H9 (cell line): ENCODE measurements at regions not wholly inside any gene's neighbourhood (a gene's known extent, or its start where the extent isn't known, plus 50 kb on each side); places are given as distances from the start of the nearest gene placed in this dataset.

Source experiments
- DNase-seq: peaks from one replicate; pipeline ENCODE4 v3.0.0-alpha.2; 2017
- H2AFZ ChIP-seq: one replicate; pipeline ENCODE4 v1.6.1; 2013; ENCODE audit warnings: mild to moderate bottlenecking, low read length, control low read depth, moderate library complexity
- H2AK5ac ChIP-seq: 2 replicates; pipeline ENCODE4 v1.6.1; 2013; ENCODE audit warnings: low read length, control low read depth, mixed read lengths; ENCODE audit not compliant: insufficient read length
- H2BK120ac ChIP-seq: one replicate; pipeline ENCODE4 v1.6.1; 2013; ENCODE audit warnings: low read depth, mild to moderate bottlenecking, low read length, control low read depth, inconsistent platforms; ENCODE audit not compliant: poor library complexity, severe bottlenecking
- H2BK12ac ChIP-seq: 2 replicates; pipeline ENCODE4 v1.6.1; 2013; ENCODE audit warnings: low read length, control low read depth, mixed read lengths, low read depth; ENCODE audit not compliant: insufficient read length
- H2BK15ac ChIP-seq: 2 replicates; pipeline ENCODE4 v1.6.1; 2013; ENCODE audit warnings: low read depth, low read length, control low read depth
- H2BK20ac ChIP-seq: one replicate; pipeline ENCODE4 v1.6.1; 2013; ENCODE audit warnings: low read depth, mild to moderate bottlenecking, low read length, control low read depth, inconsistent platforms; ENCODE audit not compliant: poor library complexity, severe bottlenecking
- H2BK5ac ChIP-seq: 2 replicates; pipeline ENCODE4 v1.6.1; 2013; ENCODE audit warnings: low read length, control low read depth, mixed read lengths; ENCODE audit not compliant: insufficient read length
- H3K14ac ChIP-seq: 2 replicates; pipeline ENCODE4 v1.6.1; 2013; ENCODE audit warnings: low read length, control low read depth; ENCODE audit not compliant: insufficient read depth
- H3K18ac ChIP-seq: 2 replicates; pipeline ENCODE4 v1.6.1; 2013; ENCODE audit warnings: low read depth, mild to moderate bottlenecking, mixed read lengths, low read length, control low read depth; ENCODE audit not compliant: insufficient read length
- H3K23ac ChIP-seq: 2 replicates; pipeline ENCODE4 v1.6.1; 2013; ENCODE audit warnings: low read length, control low read depth, mixed read lengths, low read depth; ENCODE audit not compliant: insufficient read length
- H3K23me2 ChIP-seq: 2 replicates; pipeline ENCODE4 v1.6.1; 2013; ENCODE audit warnings: low read depth, mild to moderate bottlenecking, mixed read lengths, low read length, control low read depth; ENCODE audit not compliant: insufficient read length, poor library complexity, severe bottlenecking
- H3K27ac ChIP-seq: 2 replicates; pipeline ENCODE4 v1.5.1; 2013; ENCODE audit warnings: low read length, control low read depth, mixed read lengths, low read depth; ENCODE audit not compliant: insufficient read length
- H3K27me3 ChIP-seq: 2 replicates; pipeline ENCODE4 v1.6.1; 2013; ENCODE audit warnings: low read length, control low read depth, inconsistent platforms; ENCODE audit not compliant: insufficient read depth
- H3K4ac ChIP-seq: 2 replicates; pipeline ENCODE4 v1.6.1; 2013; ENCODE audit warnings: low read depth, mild to moderate bottlenecking, control low read depth, inconsistent platforms, low read length, moderate library complexity
- H3K4me1 ChIP-seq: 2 replicates; pipeline ENCODE4 v1.6.1; 2013; ENCODE audit warnings: low read length, control low read depth, inconsistent platforms; ENCODE audit not compliant: insufficient read depth
- H3K4me2 ChIP-seq: 2 replicates; pipeline ENCODE4 v1.6.1; 2013; ENCODE audit warnings: low read length, control low read depth, mixed read lengths; ENCODE audit not compliant: insufficient read length, insufficient read depth
- H3K56ac ChIP-seq: 2 replicates; pipeline ENCODE4 v1.6.1; 2013; ENCODE audit warnings: low read depth, mild to moderate bottlenecking, mixed read lengths, low read length, control low read depth; ENCODE audit not compliant: insufficient read length
- H3K79me1 ChIP-seq: 2 replicates; pipeline ENCODE4 v1.6.1; 2013; ENCODE audit warnings: low read depth, mild to moderate bottlenecking, moderate library complexity, low read length, control low read depth, inconsistent platforms; ENCODE audit not compliant: insufficient read depth, poor library complexity, severe bottlenecking
- H3K79me2 ChIP-seq: 2 replicates; pipeline ENCODE4 v1.6.1; 2013; ENCODE audit warnings: low read length, control low read depth, inconsistent platforms; ENCODE audit not compliant: insufficient read depth
- H3K9ac ChIP-seq: 2 replicates; pipeline ENCODE4 v1.6.1; 2013; ENCODE audit warnings: low read length, control low read depth, mixed read lengths; ENCODE audit not compliant: insufficient read length; ENCODE audit errors: extremely low read depth
- H3K9me3 ChIP-seq: one replicate; pipeline ENCODE4 v1.6.1; 2013; ENCODE audit warnings: low read depth, low read length, inconsistent platforms; ENCODE audit not compliant: control insufficient read depth
- H3T11ph ChIP-seq: one replicate; pipeline ENCODE4 v1.6.1; 2013; ENCODE audit warnings: mild to moderate bottlenecking, low read length, control low read depth, inconsistent platforms
- H4K20me1 ChIP-seq: one replicate; pipeline ENCODE4 v1.6.1; 2013; ENCODE audit not compliant: control insufficient read depth, insufficient read length, insufficient read depth
- H4K5ac ChIP-seq: 2 replicates; pipeline ENCODE4 v1.6.1; 2013; ENCODE audit warnings: low read depth, mild to moderate bottlenecking, mixed read lengths, low read length, control low read depth; ENCODE audit not compliant: insufficient read length
- H4K8ac ChIP-seq: replicated peaks from 2 replicates; pipeline ENCODE4 v1.6.1; 2013; ENCODE audit warnings: low read length, control low read depth, mixed read lengths, low read depth; ENCODE audit not compliant: insufficient read length
- H4K91ac ChIP-seq: 2 replicates; pipeline ENCODE4 v1.6.1; 2013; ENCODE audit warnings: low read depth, mild to moderate bottlenecking, moderate library complexity, mixed read lengths, low read length, control low read depth; ENCODE audit not compliant: insufficient read length
- H3K27ac Mint-ChIP-seq, 3 experiments: 2 replicates in 2 of 3; 3 replicates in 1 of 3; pipeline ENCODE4 v1.8.0; 2020 to 2021; ENCODE audit warnings: mixed read lengths in 3 of 3, mild to moderate bottlenecking in 1 of 3, moderate library complexity in 1 of 3
- H3K27me3 Mint-ChIP-seq: 2 replicates; pipeline ENCODE4 v1.8.0; 2021; ENCODE audit warnings: low read depth, mild to moderate bottlenecking, moderate library complexity, mixed read lengths
- H3K36me3 Mint-ChIP-seq, 3 experiments: 2 replicates in 2 of 3; 3 replicates in 1 of 3; pipeline ENCODE4 v1.8.0; 2020 to 2021; ENCODE audit warnings: low read depth in 3 of 3, mixed read lengths in 3 of 3; ENCODE audit not compliant: insufficient read depth in 1 of 3
- H3K4me1 Mint-ChIP-seq, 2 experiments: 2 replicates each; pipeline ENCODE4 v1.8.0; 2020; ENCODE audit warnings: mixed read lengths in 2 of 2
- H3K4me3 Mint-ChIP-seq, 2 experiments: 2 replicates in 1 of 2; 3 replicates in 1 of 2; pipeline ENCODE4 v1.8.0; 2020 to 2021; ENCODE audit warnings: mild to moderate bottlenecking in 2 of 2, mixed read lengths in 2 of 2, moderate library complexity in 1 of 2
- H3K9me3 Mint-ChIP-seq, 2 experiments: 2 replicates in 1 of 2; 3 replicates in 1 of 2; pipeline ENCODE4 v1.8.0; 2020; ENCODE audit warnings: mild to moderate bottlenecking in 2 of 2, mixed read lengths in 2 of 2, moderate library complexity in 1 of 2
- CTCF ChIP-seq: fragments of 200-600 bp; sonication (generic); conservative IDR thresholded peaks from 3 replicates; pipeline ENCODE4 v1.8.0; 2021; ENCODE audit warnings: antibody characterized with exemption, mild to moderate bottlenecking
- WGBS: extraction: QIAGEN DNeasy Blood & Tissue Kit; methylation state at CpG from one replicate; pipeline ENCODE4 v1.1.7; 2013; ENCODE audit warnings: missing lambda C conversion rate, low lambda C conversion rate, mixed read lengths; ENCODE audit not compliant: insufficient read length; ENCODE audit errors: extremely low coverage; 5-methylcytosine and 5-hydroxymethylcytosine counted together

- H3K4me3 Mint-ChIP-seq = no peak overlapping the region
- H3K14ac ChIP-seq = no peak overlapping the region
- no peaks in the 10 kb centered on the region; a peak in 1 of 7 replicates for H3K36me3 Mint-ChIP-seq
- no peak overlapping the region for H3K56ac ChIP-seq
- H3K18ac ChIP-seq = no peak overlapping the region
- H3K9me3 Mint-ChIP-seq = no peaks in the 10 kb centered on the region
- H3K23me2 ChIP-seq = no peaks in the 10 kb centered on the region
- no peaks in the 10 kb centered on the region for H3K9me3 ChIP-seq
- no CpG with 5 or more reads among the region's 7 CpGs for WGBS
- no peak overlapping the region for H3K4me2 ChIP-seq
- DNase-seq = no peak
- H3K79me2 ChIP-seq = no peaks in the 10 kb centered on the region; the same call in 1 of the 2 replicates
- H4K8ac ChIP-seq = no peak overlapping the region
- no peak overlapping the region for H3K9ac ChIP-seq
- H3K4me1 Mint-ChIP-seq = peaks cover 26 to 33% of the 10 kb centered on the region in 2 experiments
- no peak overlapping the region for H3T11ph ChIP-seq
- TF ChIP-seq CTCF = no peak
- no peak overlapping the region for H2BK12ac ChIP-seq
- no peaks in the 10 kb centered on the region for H3K27me3 Mint-ChIP-seq
- no peak overlapping the region for H3K23ac ChIP-seq
- no peak overlapping the region for H2AFZ ChIP-seq
- H3K79me1 ChIP-seq = no peaks in the 10 kb centered on the region
- no peaks in the 10 kb centered on the region for H4K20me1 ChIP-seq
- no peak overlapping the region for H4K91ac ChIP-seq
- H2BK20ac ChIP-seq = no peak overlapping the region
- H2BK120ac ChIP-seq = no peak overlapping the region
- H3K27ac Mint-ChIP-seq = 0 out of 7 replicates have a peak overlapping the region, but pooled peaks of 1 of the 3 experiments have one; percentile 9
- H4K5ac ChIP-seq = no peak overlapping the region
- H3K4me1 ChIP-seq = no peaks in the 10 kb centered on the region
- no peak overlapping the region for H3K4ac ChIP-seq
- H2BK5ac ChIP-seq = no peak overlapping the region
- no peaks in the 10 kb centered on the region for H3K27me3 ChIP-seq
- no peak overlapping the region for H2AK5ac ChIP-seq
- no peak overlapping the region for H3K27ac ChIP-seq
- no peak overlapping the region for H2BK15ac ChIP-seq
Observed at GRCh38 chr6:149233056-149233715, 84.3 kb upstream of the TAB2 start.
